ENCODE measurements at regions not wholly inside any gene's neighbourhood (a gene's known extent, or its start where the extent isn't known, plus 50 kb on each side); places are given as distances from the start of the nearest gene placed in this dataset.
A peak's percentile ranks its signal among the peaks of the same experiment; 100 is the strongest.

- DNase-seq: no peak
Measured at GRCh38 chr5:68408345-68408871, 192.9 kb downstream of the PIK3R1 start.

- DNase-seq: no peak
Measured at GRCh38 chr5:68409259-68409658, 193.7 kb downstream of the PIK3R1 start.

GRCh38 chr5:68411161-68411560 lies 195.6 kb downstream of the PIK3R1 start:
- no peak for DNase-seq

- no peak for DNase-seq
Measured at GRCh38 chr5:68415177-68416085, 199.9 kb downstream of the PIK3R1 start.

GRCh38 chr5:68416714-68417113 lies 201.2 kb downstream of the PIK3R1 start:
- no peak for DNase-seq

- no peak for DNase-seq
Measured at GRCh38 chr5:68418201-68418600, 202.6 kb downstream of the PIK3R1 start.

GRCh38 chr5:68418680-68419079 lies 203.1 kb downstream of the PIK3R1 start:
- no peak for DNase-seq

GRCh38 chr5:68419081-68419636 lies 203.6 kb downstream of the PIK3R1 start:
- DNase-seq: no peak

- peak; percentile 5 for DNase-seq
Measured at GRCh38 chr5:68419637-68420452, 204.3 kb downstream of the PIK3R1 start.

GRCh38 chr5:68420476-68421344 lies 205.2 kb downstream of the PIK3R1 start:
- DNase-seq: no peak

GRCh38 chr5:68421485-68422220 lies 206.1 kb downstream of the PIK3R1 start:
- DNase-seq: no peak

- DNase-seq: no peak
Measured at GRCh38 chr5:68423154-68423811, 207.7 kb downstream of the PIK3R1 start.

- DNase-seq: no peak
Measured at GRCh38 chr5:68424799-68425537, 209.4 kb downstream of the PIK3R1 start.

- no peak for DNase-seq
Measured at GRCh38 chr5:68426586-68426985, 211.0 kb downstream of the PIK3R1 start.

GRCh38 chr5:68428231-68428811 lies 212.8 kb downstream of the PIK3R1 start:
- no peak for DNase-seq

GRCh38 chr5:68429510-68429909 lies 214.0 kb downstream of the PIK3R1 start:
- DNase-seq: no peak

GRCh38 chr5:68430279-68430678 lies 214.7 kb downstream of the PIK3R1 start:
- no peak for DNase-seq

- DNase-seq: no peak
Measured at GRCh38 chr5:68431186-68431585, 215.6 kb downstream of the PIK3R1 start.

GRCh38 chr5:68431601-68432337 lies 216.2 kb downstream of the PIK3R1 start:
- DNase-seq: no peak
